ENCODE measurements at regions not wholly inside any gene's neighbourhood (a gene's known extent, or its start where the extent isn't known, plus 50 kb on each side); places are given as distances from the start of the nearest gene placed in this dataset.

GRCh38 chr5:149441986-149442385 lies 62.9 kb upstream of the IL17B start:
- no peak for DNase-seq

GRCh38 chr5:149441194-149441753 lies 62.2 kb upstream of the IL17B start:
- DNase-seq, result no peak

GRCh38 chr5:149439899-149440542 lies 60.9 kb upstream of the IL17B start:
- DNase-seq, result peak; percentile 64

GRCh38 chr5:149438711-149439132 lies 59.6 kb upstream of the IL17B start:
- DNase-seq, result no peak

- no peak for DNase-seq
These were observed 59.2 kb upstream of the IL17B start for GRCh38 chr5:149438281-149438680.

GRCh38 chr5:149437391-149438040 lies 58.4 kb upstream of the IL17B start:
- no peak for DNase-seq

- no peak for DNase-seq
These were observed 56.6 kb upstream of the IL17B start for GRCh38 chr5:149435660-149436059.

GRCh38 chr5:149435015-149435376 lies 55.9 kb upstream of the IL17B start:
- DNase-seq, result no peak

GRCh38 chr5:149434162-149435014 lies 55.3 kb upstream of the IL17B start:
- DNase-seq, result peak; percentile 77

- no peak for DNase-seq
These were observed 54.5 kb upstream of the IL17B start for GRCh38 chr5:149433524-149434131.

GRCh38 chr5:149432911-149433401 lies 53.9 kb upstream of the IL17B start:
- no peak for DNase-seq

- no peak for DNase-seq
These were observed 53.3 kb upstream of the IL17B start for GRCh38 chr5:149432376-149432775.

GRCh38 chr5:149429839-149430721 lies 51.0 kb upstream of the IL17B start:
- no peak for DNase-seq
